ENCODE measurements at regions not wholly inside any gene's neighbourhood (a gene's known extent, or its start where the extent isn't known, plus 50 kb on each side); places are given as distances from the start of the nearest gene placed in this dataset.

DNA sequence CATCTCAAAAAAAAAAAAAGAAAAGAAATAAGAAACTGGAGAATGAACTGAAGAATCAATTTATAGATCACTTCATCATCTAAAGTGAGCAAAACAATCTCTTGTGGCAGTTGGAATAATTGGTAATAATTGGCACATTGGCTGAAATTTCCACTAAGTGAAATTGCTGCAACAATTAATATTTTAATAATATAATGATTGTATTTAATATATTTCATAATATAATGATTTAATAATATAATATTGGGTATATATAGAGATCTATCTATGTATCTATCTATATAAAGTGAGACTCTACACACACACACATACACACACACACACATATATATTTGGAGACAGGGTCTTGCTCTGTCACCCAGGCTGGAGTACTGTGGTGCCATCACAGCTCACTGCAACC lies 81.2 kb upstream of the PRICKLE1 start:
- Histone ChIP-seq H3K36me3 (ENCODE audit: insufficient read depth, low read length) (no peaks in the 10 kb centered on the region), H3K27ac (ENCODE audit: low read depth, low read length) (no peak overlapping the region), H3K4me3 (ENCODE audit: insufficient read depth, low read depth, low read length) (no peak overlapping the region), H4K20me1 (ENCODE audit: insufficient read depth, low read length) (no peaks in the 10 kb centered on the region), H3K79me2 (ENCODE audit: insufficient read depth, low read length) (no peaks in the 10 kb centered on the region), H3K9me3 (ENCODE audit: insufficient read depth, low read depth, low read length) (no peaks in the 10 kb centered on the region), H3K4me2 (ENCODE audit: low read length) (no peak overlapping the region), H3K27me3 (ENCODE audit: insufficient read depth, low read length) (no peaks in the 10 kb centered on the region), H2AFZ (ENCODE audit: low read depth, low read length) (no peak overlapping the region), H3K9ac (ENCODE audit: low read length) (no peak overlapping the region), H3K4me1 (ENCODE audit: insufficient read depth, low read length) (peaks cover 8% of the 10 kb centered on the region)
- Mint-ChIP-seq H3K4me3 (ENCODE audit: unreplicated experiment) (no peak overlapping the region), H3K9me3 (ENCODE audit: unreplicated experiment) (peaks cover 6% of the 10 kb centered on the region), H3K36me3 (ENCODE audit: low read depth, unreplicated experiment) (peaks cover 2% of the 10 kb centered on the region), H3K27ac (ENCODE audit: unreplicated experiment) (no peak overlapping the region), H3K27me3 (ENCODE audit: low read depth, unreplicated experiment) (no peaks in the 10 kb centered on the region), H3K4me1 (ENCODE audit: low read depth, unreplicated experiment) (peaks cover 4% of the 10 kb centered on the region)
- FAIRE-seq (no peak), DNase-seq (ENCODE audit: low read depth) (no peak)
- no peak for TF ChIP-seq EZH2 (IDR thresholded peaks at IDR 0.05; ENCODE audit: insufficient read depth, low read length)
- TF ChIP-seq, protein P1, sequence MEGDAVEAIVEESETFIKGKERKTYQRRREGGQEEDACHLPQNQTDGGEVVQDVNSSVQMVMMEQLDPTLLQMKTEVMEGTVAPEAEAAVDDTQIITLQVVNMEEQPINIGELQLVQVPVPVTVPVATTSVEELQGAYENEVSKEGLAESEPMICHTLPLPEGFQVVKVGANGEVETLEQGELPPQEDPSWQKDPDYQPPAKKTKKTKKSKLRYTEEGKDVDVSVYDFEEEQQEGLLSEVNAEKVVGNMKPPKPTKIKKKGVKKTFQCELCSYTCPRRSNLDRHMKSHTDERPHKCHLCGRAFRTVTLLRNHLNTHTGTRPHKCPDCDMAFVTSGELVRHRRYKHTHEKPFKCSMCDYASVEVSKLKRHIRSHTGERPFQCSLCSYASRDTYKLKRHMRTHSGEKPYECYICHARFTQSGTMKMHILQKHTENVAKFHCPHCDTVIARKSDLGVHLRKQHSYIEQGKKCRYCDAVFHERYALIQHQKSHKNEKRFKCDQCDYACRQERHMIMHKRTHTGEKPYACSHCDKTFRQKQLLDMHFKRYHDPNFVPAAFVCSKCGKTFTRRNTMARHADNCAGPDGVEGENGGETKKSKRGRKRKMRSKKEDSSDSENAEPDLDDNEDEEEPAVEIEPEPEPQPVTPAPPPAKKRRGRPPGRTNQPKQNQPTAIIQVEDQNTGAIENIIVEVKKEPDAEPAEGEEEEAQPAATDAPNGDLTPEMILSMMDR (IDR thresholded peaks at IDR 0.05; ENCODE audit: insufficient read depth, low read depth, low read length), result no peak

DNA sequence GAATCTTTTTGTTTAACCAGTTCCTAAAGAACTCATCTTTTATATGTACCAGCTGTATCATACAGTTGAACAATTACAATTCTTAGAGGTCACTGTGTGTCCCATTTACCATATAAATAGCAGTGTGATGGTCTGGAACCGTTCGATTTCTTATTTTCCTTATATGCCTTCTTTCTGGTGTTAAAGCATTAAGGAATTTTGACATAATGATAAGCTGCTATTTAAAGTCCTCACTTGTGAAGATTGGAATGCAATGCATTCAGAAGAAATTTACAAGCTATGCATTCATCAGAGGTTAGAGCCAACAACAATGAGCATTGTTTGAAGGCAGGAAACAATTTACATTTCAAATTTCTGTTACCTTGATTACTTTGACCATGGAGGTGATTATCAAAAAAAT lies 80.0 kb upstream of the PRICKLE1 start:
- Mint-ChIP-seq H3K9me3 (ENCODE audit: unreplicated experiment) (peaks cover 6% of the 10 kb centered on the region), H3K27ac (ENCODE audit: unreplicated experiment) (no peak overlapping the region), H3K4me1 (ENCODE audit: low read depth, unreplicated experiment) (peaks cover 4% of the 10 kb centered on the region), H3K27me3 (ENCODE audit: low read depth, unreplicated experiment) (no peaks in the 10 kb centered on the region), H3K4me3 (ENCODE audit: unreplicated experiment) (no peak overlapping the region), H3K36me3 (ENCODE audit: low read depth, unreplicated experiment) (no peaks in the 10 kb centered on the region)
- H3K36me3 ChIP-seq (ENCODE audit: insufficient read depth, low read length), result no peaks in the 10 kb centered on the region
- TF ChIP-seq, protein P1 (IDR thresholded peaks at IDR 0.05; ENCODE audit: insufficient read depth, low read depth, low read length), result no peak
- no peak for TF ChIP-seq EZH2 (IDR thresholded peaks at IDR 0.05; ENCODE audit: insufficient read depth, low read length)
- no peaks in the 10 kb centered on the region for H4K20me1 ChIP-seq (ENCODE audit: insufficient read depth, low read length)
- H3K4me2 ChIP-seq (ENCODE audit: low read length), result peak overlapping the region; percentile 64
- H3K27me3 ChIP-seq (ENCODE audit: insufficient read depth, low read length), result no peaks in the 10 kb centered on the region
- no peak overlapping the region for H2AFZ ChIP-seq (ENCODE audit: low read depth, low read length)
- H3K79me2 ChIP-seq (ENCODE audit: insufficient read depth, low read length), result no peaks in the 10 kb centered on the region
- peak; percentile 59 for DNase-seq (ENCODE audit: low read depth)
- H3K4me1 ChIP-seq (ENCODE audit: insufficient read depth, low read length), result peaks cover 8% of the 10 kb centered on the region
- no peak overlapping the region for H3K4me3 ChIP-seq (ENCODE audit: insufficient read depth, low read depth, low read length)
- peak overlapping the region; percentile 20 for H3K27ac ChIP-seq (ENCODE audit: low read depth, low read length)
- FAIRE-seq, result no peak
- H3K9ac ChIP-seq (ENCODE audit: low read length), result no peak overlapping the region
- no peaks in the 10 kb centered on the region for H3K9me3 ChIP-seq (ENCODE audit: insufficient read depth, low read depth, low read length)

DNA sequence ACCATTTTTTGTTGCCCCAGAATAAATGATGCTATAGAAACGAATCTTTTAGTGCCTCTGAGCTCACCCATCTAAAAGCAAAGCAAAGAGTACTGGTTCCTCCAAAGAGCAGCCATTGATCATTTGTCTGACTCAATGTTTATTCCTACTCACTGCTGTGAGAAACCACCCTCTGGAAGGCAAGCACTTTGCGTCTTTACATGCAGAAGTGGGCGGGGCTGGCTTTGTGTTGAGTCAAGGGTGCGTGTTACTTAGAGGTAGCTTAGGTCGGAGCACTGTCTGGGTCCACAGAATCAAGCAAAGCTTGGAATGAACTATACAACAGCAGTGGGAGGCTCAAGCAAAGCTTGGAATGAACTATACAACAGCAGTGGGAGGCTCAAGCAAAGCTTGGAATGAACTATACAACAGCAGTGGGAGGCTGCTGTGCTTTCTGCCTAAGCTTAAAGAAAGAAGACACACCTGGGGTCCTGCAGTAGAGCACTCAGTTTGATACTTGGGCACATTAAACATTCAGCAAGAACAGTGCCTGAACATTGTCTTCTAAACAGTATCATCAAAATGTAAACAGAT lies 77.2 kb upstream of the PRICKLE1 start:
- DNase-seq (ENCODE audit: low read depth) (peak; percentile 71), FAIRE-seq (no peak)
- Mint-ChIP-seq H3K36me3 (ENCODE audit: low read depth, unreplicated experiment) (no peaks in the 10 kb centered on the region), H3K9me3 (ENCODE audit: unreplicated experiment) (peaks cover 3% of the 10 kb centered on the region), H3K4me1 (ENCODE audit: low read depth, unreplicated experiment) (peaks cover 4% of the 10 kb centered on the region), H3K4me3 (ENCODE audit: unreplicated experiment) (no peak overlapping the region), H3K27ac (ENCODE audit: unreplicated experiment) (no peak overlapping the region), H3K27me3 (ENCODE audit: low read depth, unreplicated experiment) (no peaks in the 10 kb centered on the region)
- no peak overlapping the region for H3K27ac ChIP-seq (ENCODE audit: low read depth, low read length)
- TF ChIP-seq, protein P1 (IDR thresholded peaks at IDR 0.05; ENCODE audit: insufficient read depth, low read depth, low read length), result no peak
- TF ChIP-seq EZH2 (IDR thresholded peaks at IDR 0.05; ENCODE audit: insufficient read depth, low read length), result no peak
- H2AFZ ChIP-seq (ENCODE audit: low read depth, low read length), result no peak overlapping the region
- H3K4me3 ChIP-seq (ENCODE audit: insufficient read depth, low read depth, low read length), result no peak overlapping the region
- H3K4me1 ChIP-seq (ENCODE audit: insufficient read depth, low read length), result peaks cover 8% of the 10 kb centered on the region
- no peaks in the 10 kb centered on the region for H3K36me3 ChIP-seq (ENCODE audit: insufficient read depth, low read length)
- H4K20me1 ChIP-seq (ENCODE audit: insufficient read depth, low read length), result no peaks in the 10 kb centered on the region
- H3K4me2 ChIP-seq (ENCODE audit: low read length), result no peak overlapping the region
- no peaks in the 10 kb centered on the region for H3K9me3 ChIP-seq (ENCODE audit: insufficient read depth, low read depth, low read length)
- no peaks in the 10 kb centered on the region for H3K79me2 ChIP-seq (ENCODE audit: insufficient read depth, low read length)
- H3K9ac ChIP-seq (ENCODE audit: low read length), result no peak overlapping the region
- H3K27me3 ChIP-seq (ENCODE audit: insufficient read depth, low read length), result no peaks in the 10 kb centered on the region
